ENCODE measurements at regions not wholly inside any gene's neighbourhood (a gene's known extent, or its start where the extent isn't known, plus 50 kb on each side); places are given as distances from the start of the nearest gene placed in this dataset.

- H3K4me1 ChIP-seq (ENCODE audit: control insufficient read depth in 3 of 3, insufficient read depth in 3 of 3, low read length in 3 of 3) = peaks cover 10 to 20% (median 16%) of the 10 kb centered on the region in 3 donors
- H3K27me3 ChIP-seq (ENCODE audit: control insufficient read depth in 3 of 3, insufficient read depth in 3 of 3, low read length in 3 of 3) = peaks cover 59 to 62% (median 61%) of the 10 kb centered on the region in 3 donors
- H3K36me3 ChIP-seq (ENCODE audit: control insufficient read depth in 3 of 3, insufficient read depth in 3 of 3, low read length in 3 of 3) = no peaks in the 10 kb centered on the region
- no peaks in the 10 kb centered on the region for H3K9me3 ChIP-seq (ENCODE audit: control insufficient read depth in 3 of 3, low read length in 3 of 3)
- H3K27ac ChIP-seq (ENCODE audit: low read depth, low read length) = no peak overlapping the region
- H3K9ac ChIP-seq (ENCODE audit: low read depth in 1 of 3, low read length in 3 of 3) = peak overlapping the region in 1 of 3 donors; percentile 50
- H3K4me3 ChIP-seq (ENCODE audit: low read length in 3 of 3) = peak overlapping the region in 2 of 3 donors; percentile 45 to 71
Measured at GRCh38 chr11:19344661-19345518, 104.1 kb upstream of the E2F8 start.

DNA sequence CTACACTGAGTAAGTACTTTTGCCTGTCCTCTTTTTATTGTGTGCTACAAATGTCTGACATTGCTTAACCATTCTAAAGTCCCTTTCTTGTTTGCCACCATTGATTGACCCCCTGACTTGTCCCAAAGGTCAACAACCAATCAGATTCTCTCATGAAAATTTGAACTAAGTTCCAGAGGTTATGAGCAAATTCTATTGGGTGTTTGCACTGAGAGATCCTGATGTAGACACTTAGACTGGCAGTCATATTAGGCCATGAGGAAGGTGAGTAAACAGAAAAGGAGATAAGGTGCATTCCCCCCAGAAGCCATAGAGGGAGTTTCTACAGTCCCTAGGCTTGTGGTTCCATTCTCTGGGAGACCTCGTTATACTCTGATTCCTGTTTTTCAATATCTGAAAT, 101.3 kb upstream of the E2F8 start:
- no peaks in the 10 kb centered on the region for H3K36me3 ChIP-seq (ENCODE audit: control insufficient read depth in 3 of 3, insufficient read depth in 3 of 3, low read length in 3 of 3)
- peaks cover 10 to 18% (median 16%) of the 10 kb centered on the region in 3 donors for H3K4me1 ChIP-seq (ENCODE audit: control insufficient read depth in 3 of 3, insufficient read depth in 3 of 3, low read length in 3 of 3)
- H3K9me3 ChIP-seq (ENCODE audit: control insufficient read depth in 3 of 3, low read length in 3 of 3) = no peaks in the 10 kb centered on the region
- H3K27ac ChIP-seq (ENCODE audit: low read depth, low read length) = no peak overlapping the region
- H3K27me3 ChIP-seq (ENCODE audit: control insufficient read depth in 3 of 3, insufficient read depth in 3 of 3, low read length in 3 of 3) = peaks cover 37 to 42% (median 42%) of the 10 kb centered on the region in 3 donors
- no peak overlapping the region for H3K4me3 ChIP-seq (ENCODE audit: low read length in 3 of 3)
- no peak overlapping the region for H3K9ac ChIP-seq (ENCODE audit: low read depth in 1 of 3, low read length in 3 of 3)

- Histone ChIP-seq H3K27me3 (ENCODE audit: control insufficient read depth in 3 of 3, insufficient read depth in 3 of 3, low read length in 3 of 3) (peaks cover under 1 to 8% (median 8%) of the 10 kb centered on the region in 3 donors), H3K4me3 (ENCODE audit: low read length in 3 of 3) (no peak overlapping the region), H3K9ac (ENCODE audit: low read depth in 1 of 3, low read length in 3 of 3) (no peak overlapping the region), H3K9me3 (ENCODE audit: control insufficient read depth in 3 of 3, low read length in 3 of 3) (no peaks in the 10 kb centered on the region), H3K4me1 (ENCODE audit: control insufficient read depth in 3 of 3, insufficient read depth in 3 of 3, low read length in 3 of 3) (no peaks in the 10 kb centered on the region), H3K27ac (ENCODE audit: low read depth, low read length) (no peak overlapping the region), H3K36me3 (ENCODE audit: control insufficient read depth in 3 of 3, insufficient read depth in 3 of 3, low read length in 3 of 3) (no peaks in the 10 kb centered on the region)
Measured at GRCh38 chr11:19338375-19338774, 97.6 kb upstream of the E2F8 start.

DNA sequence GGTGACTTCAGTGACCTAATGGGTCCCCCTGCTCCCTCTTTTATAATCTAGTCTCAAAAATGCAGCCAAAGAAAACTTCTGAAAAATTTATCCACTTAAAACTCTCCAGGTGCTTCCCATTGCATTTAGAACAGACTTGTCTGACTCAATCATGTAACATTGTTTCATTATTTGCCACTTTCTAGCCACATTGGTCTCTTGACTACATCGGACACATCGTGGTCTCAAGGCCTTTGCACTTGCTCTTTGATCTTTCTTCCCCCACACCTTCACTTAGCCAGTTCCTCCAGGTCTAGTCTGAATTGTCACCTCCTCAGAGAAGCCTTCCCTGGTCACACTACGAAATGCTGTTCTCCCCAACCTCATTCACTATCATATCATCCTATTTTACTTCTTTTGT, 97.0 kb upstream of the E2F8 start:
- Histone ChIP-seq H3K4me1 (ENCODE audit: control insufficient read depth in 3 of 3, insufficient read depth in 3 of 3, low read length in 3 of 3) (no peaks in the 10 kb centered on the region), H3K9ac (ENCODE audit: low read depth in 1 of 3, low read length in 3 of 3) (no peak overlapping the region), H3K9me3 (ENCODE audit: control insufficient read depth in 3 of 3, low read length in 3 of 3) (no peaks in the 10 kb centered on the region), H3K27me3 (ENCODE audit: control insufficient read depth in 3 of 3, insufficient read depth in 3 of 3, low read length in 3 of 3) (peaks cover 0 to 8% (median 6%) of the 10 kb centered on the region in 3 donors), H3K36me3 (ENCODE audit: control insufficient read depth in 3 of 3, insufficient read depth in 3 of 3, low read length in 3 of 3) (no peaks in the 10 kb centered on the region), H3K4me3 (ENCODE audit: low read length in 3 of 3) (no peak overlapping the region), H3K27ac (ENCODE audit: low read depth, low read length) (no peak overlapping the region)

DNA sequence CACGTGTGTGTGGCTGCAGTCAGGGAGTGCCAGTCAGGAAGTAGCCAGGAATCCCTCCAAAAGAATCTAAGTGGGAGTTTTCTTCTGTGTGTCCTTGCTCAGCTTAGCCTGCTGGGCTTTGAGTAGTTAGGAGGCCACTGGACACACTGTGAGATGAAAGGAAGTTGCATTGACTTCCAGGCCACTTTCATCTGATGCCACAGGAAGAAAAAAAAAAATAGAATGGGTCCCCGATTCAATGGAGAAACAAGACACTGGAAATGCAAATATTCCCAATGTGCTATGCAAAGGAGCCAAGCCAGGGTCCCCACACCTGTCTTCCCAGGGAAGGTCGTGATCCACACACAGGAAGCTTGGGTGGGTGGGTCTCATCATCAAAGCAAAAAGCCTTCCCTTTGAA, 95.6 kb upstream of the E2F8 start:
- Histone ChIP-seq H3K27me3 (ENCODE audit: control insufficient read depth in 3 of 3, insufficient read depth in 3 of 3, low read length in 3 of 3) (peaks cover 0 to 8% (median 6%) of the 10 kb centered on the region in 3 donors), H3K9me3 (ENCODE audit: control insufficient read depth in 3 of 3, low read length in 3 of 3) (no peaks in the 10 kb centered on the region), H3K36me3 (ENCODE audit: control insufficient read depth in 3 of 3, insufficient read depth in 3 of 3, low read length in 3 of 3) (no peaks in the 10 kb centered on the region), H3K4me1 (ENCODE audit: control insufficient read depth in 3 of 3, insufficient read depth in 3 of 3, low read length in 3 of 3) (no peaks in the 10 kb centered on the region), H3K4me3 (ENCODE audit: low read length in 3 of 3) (no peak overlapping the region), H3K27ac (ENCODE audit: low read depth, low read length) (no peak overlapping the region), H3K9ac (ENCODE audit: low read depth in 1 of 3, low read length in 3 of 3) (no peak overlapping the region)

- Histone ChIP-seq H3K4me3 (ENCODE audit: low read length in 3 of 3) (no peak overlapping the region), H3K36me3 (ENCODE audit: control insufficient read depth in 3 of 3, insufficient read depth in 3 of 3, low read length in 3 of 3) (no peaks in the 10 kb centered on the region), H3K27me3 (ENCODE audit: control insufficient read depth in 3 of 3, insufficient read depth in 3 of 3, low read length in 3 of 3) (no peaks in the 10 kb centered on the region), H3K27ac (ENCODE audit: low read depth, low read length) (no peak overlapping the region), H3K9me3 (ENCODE audit: control insufficient read depth in 3 of 3, low read length in 3 of 3) (no peaks in the 10 kb centered on the region), H3K9ac (ENCODE audit: low read depth in 1 of 3, low read length in 3 of 3) (no peak overlapping the region), H3K4me1 (ENCODE audit: control insufficient read depth in 3 of 3, insufficient read depth in 3 of 3, low read length in 3 of 3) (peaks cover 8 to 15% (median 10%) of the 10 kb centered on the region in 3 donors)
Measured at GRCh38 chr11:19332476-19332875, 91.7 kb upstream of the E2F8 start.

- no peaks in the 10 kb centered on the region for H3K27me3 ChIP-seq (ENCODE audit: control insufficient read depth in 3 of 3, insufficient read depth in 3 of 3, low read length in 3 of 3)
- no peak overlapping the region for H3K4me3 ChIP-seq (ENCODE audit: low read length in 3 of 3)
- no peak overlapping the region for H3K9ac ChIP-seq (ENCODE audit: low read depth in 1 of 3, low read length in 3 of 3)
- H3K4me1 ChIP-seq (ENCODE audit: control insufficient read depth in 3 of 3, insufficient read depth in 3 of 3, low read length in 3 of 3) = peaks cover 8 to 15% (median 10%) of the 10 kb centered on the region in 3 donors
- no peak overlapping the region for H3K27ac ChIP-seq (ENCODE audit: low read depth, low read length)
- H3K36me3 ChIP-seq (ENCODE audit: control insufficient read depth in 3 of 3, insufficient read depth in 3 of 3, low read length in 3 of 3) = no peaks in the 10 kb centered on the region
- no peaks in the 10 kb centered on the region for H3K9me3 ChIP-seq (ENCODE audit: control insufficient read depth in 3 of 3, low read length in 3 of 3)
Measured at GRCh38 chr11:19330416-19330815, 89.7 kb upstream of the E2F8 start.

- Histone ChIP-seq H3K36me3 (ENCODE audit: control insufficient read depth in 3 of 3, insufficient read depth in 3 of 3, low read length in 3 of 3) (no peaks in the 10 kb centered on the region), H3K9me3 (ENCODE audit: control insufficient read depth in 3 of 3, low read length in 3 of 3) (no peaks in the 10 kb centered on the region)
Measured at GRCh38 chr11:19329970-19330369, 89.2 kb upstream of the E2F8 start.

GRCh38 chr11:19328586-19329311, 88.0 kb upstream of the E2F8 start:
- Histone ChIP-seq H3K27ac (ENCODE audit: low read depth, low read length) (no peak overlapping the region), H3K9me3 (ENCODE audit: control insufficient read depth in 3 of 3, low read length in 3 of 3) (no peaks in the 10 kb centered on the region)

More at GRCh38 chr11:19329970-19330369, 89.2 kb upstream of the E2F8 start:
- Histone ChIP-seq H3K4me3 (ENCODE audit: low read length in 3 of 3) (no peak overlapping the region), H3K27ac (ENCODE audit: low read depth, low read length) (no peak overlapping the region), H3K4me1 (ENCODE audit: control insufficient read depth in 3 of 3, insufficient read depth in 3 of 3, low read length in 3 of 3) (peaks cover 8 to 15% (median 10%) of the 10 kb centered on the region in 3 donors), H3K27me3 (ENCODE audit: control insufficient read depth in 3 of 3, insufficient read depth in 3 of 3, low read length in 3 of 3) (no peaks in the 10 kb centered on the region), H3K9ac (ENCODE audit: low read depth in 1 of 3, low read length in 3 of 3) (no peak overlapping the region)

GRCh38 chr11:19327280-19327679, 86.5 kb upstream of the E2F8 start:
- H3K36me3 ChIP-seq (ENCODE audit: control insufficient read depth in 3 of 3, insufficient read depth in 3 of 3, low read length in 3 of 3) = no peaks in the 10 kb centered on the region
- H3K4me3 ChIP-seq (ENCODE audit: low read length in 3 of 3) = no peak overlapping the region
- no peaks in the 10 kb centered on the region for H3K27me3 ChIP-seq (ENCODE audit: control insufficient read depth in 3 of 3, insufficient read depth in 3 of 3, low read length in 3 of 3)
- no peak overlapping the region for H3K27ac ChIP-seq (ENCODE audit: low read depth, low read length)
- no peak overlapping the region for H3K9ac ChIP-seq (ENCODE audit: low read depth in 1 of 3, low read length in 3 of 3)
- peaks cover 8 to 15% (median 10%) of the 10 kb centered on the region in 3 donors for H3K4me1 ChIP-seq (ENCODE audit: control insufficient read depth in 3 of 3, insufficient read depth in 3 of 3, low read length in 3 of 3)
- H3K9me3 ChIP-seq (ENCODE audit: control insufficient read depth in 3 of 3, low read length in 3 of 3) = no peaks in the 10 kb centered on the region

More at GRCh38 chr11:19328586-19329311, 88.0 kb upstream of the E2F8 start:
- H3K4me3 ChIP-seq (ENCODE audit: low read length in 3 of 3) = no peak overlapping the region
- no peak overlapping the region for H3K9ac ChIP-seq (ENCODE audit: low read depth in 1 of 3, low read length in 3 of 3)
- H3K27me3 ChIP-seq (ENCODE audit: control insufficient read depth in 3 of 3, insufficient read depth in 3 of 3, low read length in 3 of 3) = no peaks in the 10 kb centered on the region
- H3K36me3 ChIP-seq (ENCODE audit: control insufficient read depth in 3 of 3, insufficient read depth in 3 of 3, low read length in 3 of 3) = no peaks in the 10 kb centered on the region
- peaks cover 8 to 15% (median 10%) of the 10 kb centered on the region in 3 donors for H3K4me1 ChIP-seq (ENCODE audit: control insufficient read depth in 3 of 3, insufficient read depth in 3 of 3, low read length in 3 of 3)
